Amniotic epithelial cell (primary cell): ENCODE measurements at regions not wholly inside any gene's neighbourhood (a gene's known extent, or its start where the extent isn't known, plus 50 kb on each side); places are given as distances from the start of the nearest gene placed in this dataset.

Experiments used
- DNase-seq: peaks from one replicate; pipeline ENCODE4 v3.0.0-alpha.2; 2010; ENCODE audit warnings: low read depth

DNA sequence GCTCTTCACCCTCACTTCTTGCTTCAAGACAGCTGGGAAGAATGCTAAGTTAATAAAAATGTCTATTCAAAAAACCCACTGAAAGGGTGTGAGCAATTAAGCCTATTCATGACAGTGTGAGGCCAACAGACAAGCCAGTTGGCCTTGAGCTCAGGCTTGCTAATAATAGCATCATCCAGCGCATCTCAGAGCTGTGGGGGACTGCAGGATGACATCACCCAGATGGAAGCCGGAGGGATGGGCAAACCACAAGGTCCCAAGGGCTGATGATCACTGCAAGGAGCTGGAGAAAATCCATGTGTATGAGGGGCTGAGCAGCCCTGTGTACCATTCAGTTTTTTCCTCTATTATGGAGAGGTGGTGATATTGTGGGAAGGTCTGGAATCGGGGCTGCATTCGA is 770.4 kb downstream of the TNS3 start:
- DNase-seq = peak; percentile 92

- peak; percentile 76 for DNase-seq
These were observed 770.9 kb downstream of the TNS3 start for GRCh38 chr7:46810986-46811385.

DNA sequence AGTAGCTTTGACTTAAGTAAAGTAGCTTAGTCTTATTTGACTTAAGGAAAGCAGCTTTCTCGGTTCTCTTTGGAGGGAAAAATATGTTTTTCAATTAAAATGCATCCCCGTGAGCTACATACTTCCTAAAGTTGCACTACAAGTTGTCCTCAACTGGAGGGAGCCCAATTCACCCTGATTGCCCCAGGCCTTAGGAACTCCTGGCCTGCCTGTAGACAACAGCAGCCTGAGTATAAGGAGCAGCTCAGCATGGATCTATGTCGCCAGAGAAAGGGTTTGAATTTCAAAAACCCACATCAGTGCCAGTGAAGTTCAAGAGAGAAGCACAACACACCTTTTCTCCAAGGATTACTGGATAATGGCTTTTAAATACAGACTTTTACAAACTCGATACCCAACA is 772.0 kb downstream of the TNS3 start:
- no peak for DNase-seq

DNA sequence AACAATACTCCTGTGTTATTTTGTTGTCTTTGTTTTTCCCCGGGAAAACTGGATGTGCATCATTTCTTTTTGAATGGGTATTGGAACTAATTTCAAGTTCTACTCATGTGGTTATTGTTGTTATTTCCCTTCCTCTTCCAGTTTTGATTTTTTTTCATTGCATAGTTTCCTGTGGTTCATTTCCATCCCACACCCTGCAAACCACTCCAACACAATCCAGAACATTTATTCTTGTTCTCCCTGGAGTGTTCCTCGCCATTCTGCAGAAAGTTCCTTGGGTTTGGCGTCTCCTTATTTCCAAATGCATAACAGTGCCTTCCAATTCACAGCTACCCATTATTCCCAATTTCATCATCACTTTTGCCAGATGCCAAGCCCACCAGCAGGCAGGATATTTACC is 775.1 kb downstream of the TNS3 start:
- DNase-seq = no peak

GRCh38 chr7:46802479-46802878 is 779.4 kb downstream of the TNS3 start:
- DNase-seq = no peak

GRCh38 chr7:46791188-46791587 is 790.7 kb downstream of the TNS3 start:
- DNase-seq = no peak

DNA sequence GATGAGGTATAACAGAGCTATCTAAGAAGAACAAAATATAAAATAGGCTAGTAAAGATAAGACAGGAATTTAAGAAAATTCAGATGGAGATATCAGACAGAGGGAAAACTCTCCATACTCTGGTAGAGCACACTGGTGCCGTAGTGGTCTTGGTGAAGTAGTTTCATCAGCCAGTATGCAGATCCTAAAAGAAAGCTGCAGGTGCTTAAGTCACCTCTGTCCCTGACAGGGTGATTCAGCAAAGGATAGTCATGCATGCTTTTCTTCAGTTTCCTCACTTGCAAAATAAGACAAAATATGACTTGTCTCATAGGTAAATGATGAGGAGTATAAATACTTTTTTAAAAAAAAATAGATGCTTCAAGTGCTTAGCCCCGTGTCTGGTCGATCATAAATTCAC is 794.9 kb downstream of the TNS3 start:
- no peak for DNase-seq

- DNase-seq = peak; percentile 21
These were observed 795.5 kb downstream of the TNS3 start for GRCh38 chr7:46786221-46786954.

DNA sequence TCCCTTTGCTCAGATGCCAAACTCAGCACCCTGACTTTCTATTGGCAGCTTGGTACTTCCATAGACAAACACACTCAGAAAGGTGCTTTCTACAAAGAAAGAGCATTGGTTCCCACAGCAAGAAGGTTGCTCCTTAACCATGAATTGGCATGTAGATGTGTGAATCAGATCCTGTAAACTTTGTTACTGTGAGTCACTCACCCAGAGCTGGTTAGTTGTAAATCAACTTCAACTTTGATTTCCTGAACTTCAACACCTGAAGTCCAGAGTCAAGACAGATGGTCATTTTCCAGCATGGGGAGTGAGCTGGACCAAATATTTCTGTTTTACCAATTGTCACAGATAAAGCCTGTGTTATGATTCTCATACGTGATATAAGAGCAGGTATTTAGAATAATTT is 797.2 kb downstream of the TNS3 start:
- DNase-seq = peak; percentile 68

GRCh38 chr7:46781901-46782439 is 799.9 kb downstream of the TNS3 start:
- DNase-seq = peak; percentile 7

- peak; percentile 42 for DNase-seq
These were observed 805.1 kb downstream of the TNS3 start for GRCh38 chr7:46776790-46777189.

DNA sequence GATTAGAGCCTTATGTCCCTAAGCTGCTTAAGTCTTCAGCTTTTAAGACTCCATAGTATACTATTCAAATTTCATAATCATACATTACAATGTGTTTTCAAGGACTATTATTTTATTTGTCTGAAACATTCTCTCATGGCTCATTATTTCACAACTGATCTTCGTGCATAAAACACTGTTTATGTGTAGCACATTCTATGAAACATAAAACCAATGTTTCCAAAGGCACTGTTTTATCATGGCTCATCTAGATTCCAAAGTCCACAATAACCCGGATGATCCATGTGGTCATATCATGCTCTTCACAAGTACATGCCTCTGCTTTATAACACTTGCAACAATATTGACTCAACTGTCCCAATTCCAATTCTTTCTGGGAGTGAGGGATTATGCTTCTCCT is 806.1 kb downstream of the TNS3 start:
- peak; percentile 64 for DNase-seq

DNA sequence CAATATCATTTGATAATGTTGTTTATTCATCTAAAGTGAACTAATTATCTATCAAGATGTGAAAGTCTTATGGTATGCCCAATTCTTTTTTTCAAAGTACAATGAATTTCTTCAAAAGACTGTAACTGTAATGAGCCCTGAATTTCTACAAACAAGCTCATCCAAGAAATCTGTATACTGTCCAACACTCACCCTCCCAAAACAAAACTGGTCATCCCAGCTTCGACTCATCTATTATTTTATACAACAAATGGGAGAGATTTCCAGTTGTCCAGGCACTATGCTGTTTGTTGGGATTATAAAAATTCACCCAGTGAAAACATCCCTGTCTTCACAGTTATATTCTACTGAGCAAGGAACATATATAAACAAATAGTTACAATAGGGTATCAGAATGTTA is 806.9 kb downstream of the TNS3 start:
- DNase-seq = no peak

DNA sequence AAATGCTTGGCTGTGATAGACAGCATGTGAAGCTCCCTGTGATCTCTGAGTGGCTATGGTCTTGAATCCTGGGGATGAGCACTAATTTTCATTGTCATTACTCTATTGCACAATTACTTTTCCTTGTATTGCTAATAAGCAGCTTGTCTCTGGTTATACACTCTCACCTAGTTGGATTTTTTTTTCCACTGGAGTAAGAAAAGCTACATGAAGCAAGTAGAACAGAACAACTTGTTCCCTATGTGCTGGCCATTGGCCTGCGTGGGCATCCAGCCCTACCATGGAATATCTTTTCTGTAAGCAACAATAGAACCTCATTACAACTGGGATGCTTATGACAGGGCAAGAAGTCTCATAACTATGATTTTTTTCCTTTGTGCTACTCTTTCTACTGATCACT is 807.4 kb downstream of the TNS3 start:
- peak; percentile 11 for DNase-seq

- no peak for DNase-seq
These were observed 809.1 kb downstream of the TNS3 start for GRCh38 chr7:46772776-46773175.

DNA sequence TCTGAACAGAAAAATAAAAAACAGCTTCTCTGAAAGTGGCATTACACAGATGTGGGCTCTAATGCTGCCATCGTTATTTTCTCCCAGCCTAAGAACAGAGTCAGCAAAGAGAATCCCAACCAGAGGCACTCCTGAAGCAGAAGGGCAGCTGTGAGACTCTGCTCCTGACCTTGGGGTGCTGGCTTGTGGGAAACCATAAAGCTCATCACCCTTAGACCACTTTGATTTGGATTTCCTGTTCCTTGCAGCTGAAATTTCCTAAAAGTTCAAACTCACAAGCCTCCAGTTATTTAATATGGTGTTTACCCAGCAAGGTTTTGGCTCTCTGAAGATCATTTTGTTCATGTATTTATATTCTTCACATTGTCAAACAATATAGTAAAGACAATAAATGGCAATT is 814.8 kb downstream of the TNS3 start:
- DNase-seq = no peak

DNA sequence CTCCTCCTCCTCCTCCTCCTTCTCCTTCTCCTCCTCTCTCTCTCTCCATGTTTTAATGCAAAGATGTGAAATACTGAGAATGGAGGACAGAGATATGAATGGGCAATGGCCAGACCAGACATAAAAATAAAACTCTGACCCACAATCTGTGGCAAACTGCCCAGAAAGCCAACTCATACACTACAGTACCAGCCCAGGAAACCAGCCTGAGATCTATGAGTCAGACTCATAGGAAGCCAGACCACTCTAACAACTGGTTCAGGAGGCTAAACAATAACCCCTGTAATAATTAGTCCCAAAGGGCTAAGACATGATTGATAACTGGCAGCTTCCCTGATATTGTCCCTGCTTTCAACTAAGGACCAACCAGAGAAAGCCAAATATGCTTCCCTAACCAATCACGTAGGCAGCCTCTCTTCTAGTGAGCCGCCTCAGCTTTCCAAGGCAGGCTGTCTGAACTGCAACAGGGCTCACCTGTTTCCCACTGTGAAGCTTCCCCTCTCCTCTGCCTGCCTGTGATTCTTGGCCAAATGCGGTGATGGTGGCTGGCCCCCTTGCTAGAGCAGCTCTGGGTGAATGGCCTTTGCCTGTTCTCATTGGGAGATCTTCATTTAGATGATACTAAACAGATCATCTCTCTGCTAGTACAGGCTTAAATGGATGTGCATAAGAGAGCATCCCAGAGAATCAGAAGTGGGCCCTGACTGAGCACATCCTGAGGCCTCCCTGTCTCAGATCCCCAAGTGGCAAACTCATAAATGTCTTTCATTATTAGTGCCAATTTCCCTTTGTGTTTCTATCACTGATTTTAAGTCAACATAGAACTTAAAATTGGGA is 817.6 kb downstream of the TNS3 start:
- DNase-seq = peak; percentile 97

GRCh38 chr7:46763344-46763743 is 818.6 kb downstream of the TNS3 start:
- no peak for DNase-seq

DNA sequence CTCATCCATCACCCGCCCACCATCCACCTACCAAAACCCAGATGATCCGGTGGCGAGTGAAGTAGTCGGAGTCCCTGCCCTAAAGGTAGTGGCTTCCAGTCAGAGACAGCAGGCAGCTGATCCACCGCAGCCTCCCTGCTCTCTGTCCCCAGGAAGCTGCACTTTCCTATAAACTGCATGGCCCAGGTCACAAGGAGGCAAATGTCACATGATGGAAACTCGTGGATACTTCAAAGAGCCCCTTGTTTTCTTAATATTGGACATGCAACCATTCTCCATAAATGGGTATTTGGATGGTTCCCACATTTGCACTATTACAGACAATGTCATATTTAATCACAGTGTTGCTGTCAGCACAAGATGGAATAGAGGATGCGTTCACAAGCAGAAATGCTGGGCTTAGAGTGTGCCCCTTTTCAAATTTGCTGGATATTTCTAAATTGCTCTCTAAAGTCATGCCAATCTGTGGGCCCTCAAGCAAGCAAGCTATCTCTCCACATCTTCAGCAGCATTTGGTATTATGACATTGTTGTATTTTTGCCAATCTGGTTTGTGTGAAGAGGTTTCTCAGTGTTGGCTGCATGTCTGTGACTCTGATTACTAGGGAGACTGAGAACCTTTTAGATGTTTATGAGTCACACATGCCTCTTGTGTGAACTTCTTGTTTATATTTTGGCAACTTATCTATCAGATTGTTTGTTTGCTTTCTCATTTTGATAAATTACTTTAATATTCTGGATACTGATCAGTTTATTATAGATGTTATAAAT is 822.0 kb downstream of the TNS3 start:
- peak; percentile 74 for DNase-seq

- DNase-seq = no peak
These were observed 824.9 kb downstream of the TNS3 start for GRCh38 chr7:46756996-46757395.

DNA sequence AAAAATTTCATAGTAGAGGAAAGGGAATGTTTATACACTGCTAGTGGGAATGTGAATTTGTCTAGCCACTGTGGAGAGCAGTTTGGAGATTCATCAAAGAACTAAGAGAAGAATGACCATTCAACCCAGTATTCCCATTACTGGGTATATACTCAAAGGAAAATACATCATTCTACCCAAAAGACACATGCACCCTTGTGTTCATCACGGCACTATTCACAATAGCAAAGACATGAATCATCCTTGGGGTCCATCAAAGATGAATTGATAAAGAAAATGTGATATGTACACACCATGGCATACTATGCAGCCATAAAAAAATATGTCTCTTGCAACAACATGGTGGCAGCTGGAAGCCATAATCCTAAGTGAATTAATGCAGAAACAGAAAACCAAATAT is 825.7 kb downstream of the TNS3 start:
- no peak for DNase-seq
